GM11168 (cell line): ENCODE measurements at regions not wholly inside any gene's neighbourhood (a gene's known extent, or its start where the extent isn't known, plus 50 kb on each side); places are given as distances from the start of the nearest gene placed in this dataset.
"Not testable (repeated sequence)": the region's sequence is repeated elsewhere in the genome, so short reads cannot be mapped to it uniquely, and the experiment has no call there.

Experiments
- in situ Hi-C: fragments of 300-500 bp; cut with MboI; formaldehyde crosslinking; loops from one replicate; pipeline ENCODE4 v1.12.0; 2022; ENCODE audit warnings: low sequenced_read_pairs; ENCODE audit not compliant: unreplicated experiment

DNA sequence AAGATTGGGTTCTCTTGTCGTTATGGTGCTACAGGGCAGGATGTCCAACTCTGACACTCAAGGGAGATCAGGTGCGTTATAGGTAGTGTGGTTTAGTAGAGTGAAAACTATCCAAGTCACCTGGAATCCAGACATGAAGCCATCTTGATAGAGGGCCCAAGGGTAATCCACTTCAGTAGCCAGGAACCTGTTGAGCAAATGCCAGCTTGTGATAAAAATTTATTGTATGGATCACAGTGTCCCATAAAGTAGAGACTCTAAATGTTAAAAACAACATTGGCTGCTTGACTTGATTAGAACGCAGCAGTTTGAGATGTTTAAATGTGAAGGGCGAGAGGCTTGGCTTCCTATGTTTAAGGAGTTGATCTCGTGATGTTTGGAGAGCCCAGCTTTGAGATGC lies 105.7 kb upstream of the GMDS start:
- in situ Hi-C loops: loop anchor here (25.0 kb wide), 1 partner anchor 764 kb away; no protein-coding TSS in a partner anchor

DNA sequence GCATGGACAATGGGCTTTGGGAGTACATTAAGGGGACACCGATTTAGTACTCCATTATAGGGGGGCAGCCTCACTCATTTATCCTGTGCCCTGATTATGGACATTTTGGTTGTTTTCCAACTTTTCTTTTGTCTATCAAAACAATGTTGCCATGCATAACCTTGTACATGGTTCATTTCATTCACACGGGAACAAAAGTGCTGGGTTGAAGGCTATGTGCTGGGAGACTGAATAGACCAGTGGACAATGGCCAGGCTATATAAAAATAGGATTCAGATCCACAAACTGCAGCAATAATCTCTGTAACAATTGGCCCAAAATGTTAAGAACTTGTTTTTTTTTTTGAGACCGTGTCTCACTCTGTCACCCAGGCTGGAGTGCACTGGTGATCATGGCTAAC lies 100.7 kb upstream of the GMDS start:
- in situ Hi-C loops: loop anchor here (5.0 kb wide), 1 partner anchor 139 kb away; no protein-coding TSS in a partner anchor

GRCh38 chr6:2344319-2344905 lies 99.0 kb upstream of the GMDS start:
- in situ Hi-C loops: no loop called here

GRCh38 chr6:2327591-2327990 lies 82.2 kb upstream of the GMDS start:
- in situ Hi-C loops: no loop called here

DNA sequence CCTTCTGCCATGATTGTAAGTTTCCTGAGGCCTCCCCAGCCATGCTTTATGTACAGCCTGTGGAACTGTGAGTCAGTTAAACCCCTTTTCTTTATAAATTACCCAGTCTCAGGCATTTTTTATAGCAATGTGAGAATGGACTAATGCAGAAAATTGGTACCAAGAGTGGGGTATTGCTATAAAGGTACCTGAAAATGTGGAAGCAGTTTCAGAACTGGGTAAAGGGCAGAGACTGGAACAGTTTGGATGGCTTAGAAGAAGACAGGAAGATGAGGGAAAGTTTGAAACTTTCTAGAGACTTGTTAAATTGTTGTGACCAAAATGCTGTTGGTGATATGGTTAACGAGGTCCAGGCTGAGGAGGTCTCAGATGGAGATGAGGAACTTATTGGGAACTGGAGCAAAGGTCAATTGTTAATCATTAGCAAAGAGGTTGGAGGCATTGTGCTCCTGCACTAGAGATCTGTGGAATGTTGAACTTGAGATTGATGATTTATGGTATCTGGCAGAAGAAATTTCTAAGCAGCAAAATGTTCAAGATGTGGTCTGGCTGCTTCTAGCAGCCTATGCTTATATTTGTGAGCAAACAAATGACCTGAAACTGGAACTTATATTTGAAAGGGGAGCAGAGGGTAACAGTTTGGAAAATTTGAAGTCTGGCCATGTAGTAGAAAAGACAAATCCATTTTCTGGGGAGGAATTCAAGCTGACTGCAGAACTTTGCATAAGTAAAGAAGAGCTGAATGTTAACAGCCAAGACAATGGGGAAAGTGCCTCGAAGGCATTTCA lies 79.0 kb upstream of the GMDS start:
- in situ Hi-C loops: no loop called here

DNA sequence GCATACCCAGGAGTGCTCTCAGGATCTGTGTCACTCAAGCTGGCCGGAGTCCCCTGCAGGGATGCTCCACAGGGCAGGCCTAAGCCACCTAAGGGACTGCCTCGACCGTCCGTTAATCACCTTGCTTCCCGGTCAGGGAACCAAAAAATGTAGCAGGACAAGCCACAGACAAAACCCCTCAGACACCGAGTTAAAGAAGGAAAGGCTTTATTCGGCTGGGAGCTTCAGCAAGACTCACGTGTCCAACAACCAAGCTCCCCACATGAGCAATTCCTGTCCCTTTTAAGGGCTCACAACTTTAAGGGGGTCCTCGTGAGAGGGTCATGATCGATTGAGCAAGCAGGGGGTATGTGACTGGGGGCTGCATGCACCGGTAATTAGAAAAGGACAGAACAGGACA lies 72.1 kb upstream of the GMDS start:
- in situ Hi-C loops: not testable (repeated sequence)

DNA sequence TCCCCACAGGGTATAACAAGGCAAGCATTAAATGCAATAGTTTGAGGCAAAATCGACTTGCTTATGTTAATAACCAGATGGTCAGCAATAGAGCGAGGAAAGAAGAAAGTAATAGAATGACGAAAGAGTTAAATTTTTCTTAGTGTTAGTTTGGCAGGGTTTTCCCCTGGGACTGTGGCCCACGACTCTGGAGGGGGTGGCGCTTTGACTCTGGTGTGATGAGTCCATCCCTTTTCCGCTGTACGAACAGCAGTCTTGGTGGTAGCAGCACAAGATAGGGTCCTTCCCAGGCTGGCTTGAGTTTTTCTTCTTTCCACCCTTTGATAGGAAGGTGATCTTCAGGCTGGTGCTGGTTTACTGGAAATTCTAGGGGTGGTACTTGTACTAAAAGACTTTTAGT lies 69.2 kb upstream of the GMDS start:
- in situ Hi-C loops: no loop called here

- in situ Hi-C loops: no loop called here
These were observed 64.6 kb upstream of the GMDS start for GRCh38 chr6:2310042-2310441.

DNA sequence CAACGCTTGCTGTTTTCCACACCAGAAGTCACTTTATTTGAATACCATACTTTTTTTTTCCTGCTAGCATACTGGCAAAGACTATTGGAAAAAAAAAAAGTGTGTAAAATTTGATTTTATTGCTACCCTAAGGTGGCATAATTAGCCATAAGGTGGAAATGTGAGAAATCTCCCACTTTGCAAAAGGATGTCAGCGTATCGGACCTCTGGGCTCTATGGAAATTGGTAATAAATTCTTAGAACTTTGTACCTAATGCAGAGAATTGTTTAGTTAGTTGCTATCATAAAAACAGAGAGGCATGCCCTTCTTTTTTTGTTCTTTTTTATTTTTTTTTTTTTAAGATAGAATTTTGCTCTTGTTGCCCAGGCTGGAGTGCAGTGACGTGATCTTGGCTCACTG lies 63.7 kb upstream of the GMDS start:
- in situ Hi-C loops: no loop called here

DNA sequence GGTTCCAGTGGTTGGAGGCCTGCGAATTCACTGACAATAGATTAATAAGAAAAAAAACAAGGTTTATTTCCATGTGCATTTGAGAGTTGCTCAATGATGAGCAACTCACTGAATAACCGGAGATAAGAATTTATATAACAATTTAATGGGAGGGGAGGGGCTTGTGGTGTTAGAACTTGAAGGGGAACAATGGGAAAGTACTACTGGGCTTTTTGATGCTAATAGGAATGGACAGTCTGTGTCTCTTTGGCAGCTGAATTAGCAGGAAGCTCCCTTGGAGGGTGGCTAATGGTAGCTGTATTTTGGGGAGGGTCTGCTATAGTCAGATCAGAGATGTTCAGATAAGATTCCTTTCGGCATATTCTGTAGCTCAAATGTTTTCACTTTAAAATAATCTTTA lies 62.4 kb upstream of the GMDS start:
- in situ Hi-C loops: no loop called here

- in situ Hi-C loops: no loop called here
These were observed 60.5 kb upstream of the GMDS start for GRCh38 chr6:2305951-2306350.

DNA sequence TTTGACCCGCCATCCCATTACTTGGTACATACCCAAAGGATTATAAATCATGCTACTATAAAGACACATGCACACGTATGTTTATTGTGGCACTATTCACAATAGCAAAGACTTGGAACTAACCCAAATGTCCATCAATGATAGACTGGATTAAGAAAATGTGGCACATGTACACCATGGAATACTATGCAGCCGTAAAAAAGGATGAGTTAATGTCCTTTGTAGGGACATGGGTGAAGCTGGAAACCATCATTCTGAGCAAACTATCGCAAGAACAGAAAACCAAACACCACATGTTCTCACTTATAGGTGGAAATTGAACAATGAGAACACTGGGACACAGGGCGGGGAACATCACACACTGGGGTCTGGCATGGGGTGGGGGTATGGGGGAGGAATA lies 57.1 kb upstream of the GMDS start:
- in situ Hi-C loops: not testable (repeated sequence)

DNA sequence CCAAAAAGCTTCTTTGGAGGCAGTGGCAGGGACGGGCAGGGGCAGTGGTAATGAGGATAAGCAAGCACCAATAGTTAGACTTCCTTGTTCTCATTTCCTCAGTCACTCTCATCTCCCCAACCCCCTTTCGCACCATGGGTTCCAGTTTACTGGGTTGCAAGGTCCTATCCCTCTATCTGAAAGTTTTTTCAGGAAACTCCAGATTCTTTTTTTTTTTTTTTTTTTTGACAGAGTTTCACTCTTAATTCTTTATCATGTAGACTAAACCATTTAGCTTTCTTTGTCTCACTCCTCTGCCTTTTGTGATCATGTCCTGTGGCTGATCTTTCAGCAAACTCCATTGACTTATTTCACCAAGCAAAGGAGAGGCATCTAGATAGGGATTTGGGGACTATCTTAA lies 51.4 kb upstream of the GMDS start:
- in situ Hi-C loops: no loop called here
